ENCODE measurements at regions not wholly inside any gene's neighbourhood (a gene's known extent, or its start where the extent isn't known, plus 50 kb on each side); places are given as distances from the start of the nearest gene placed in this dataset.
A peak's percentile ranks its signal among the peaks of the same experiment; 100 is the strongest.

DNA sequence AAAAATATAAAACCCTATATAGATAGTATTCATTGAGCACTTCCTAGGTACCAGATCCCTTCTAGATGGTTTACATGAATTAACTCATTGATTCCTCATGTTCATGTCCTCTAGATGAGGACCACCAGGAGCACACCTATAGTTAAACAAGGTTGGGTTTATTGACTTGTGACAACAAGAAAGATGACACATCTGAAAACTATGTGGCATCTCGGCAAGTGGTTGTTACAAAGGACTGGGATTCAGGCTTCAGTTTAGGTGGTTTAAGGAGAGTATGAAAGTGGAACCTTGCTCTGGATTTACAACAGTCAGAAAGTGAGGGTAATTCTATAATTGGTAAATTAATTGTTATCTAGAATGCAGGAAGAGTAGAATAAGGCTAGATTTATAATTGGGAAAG lies 99.0 kb upstream of the PHF14 start:
- DNase-seq (ENCODE audit: low read depth in 3 of 3) = no peak

DNA sequence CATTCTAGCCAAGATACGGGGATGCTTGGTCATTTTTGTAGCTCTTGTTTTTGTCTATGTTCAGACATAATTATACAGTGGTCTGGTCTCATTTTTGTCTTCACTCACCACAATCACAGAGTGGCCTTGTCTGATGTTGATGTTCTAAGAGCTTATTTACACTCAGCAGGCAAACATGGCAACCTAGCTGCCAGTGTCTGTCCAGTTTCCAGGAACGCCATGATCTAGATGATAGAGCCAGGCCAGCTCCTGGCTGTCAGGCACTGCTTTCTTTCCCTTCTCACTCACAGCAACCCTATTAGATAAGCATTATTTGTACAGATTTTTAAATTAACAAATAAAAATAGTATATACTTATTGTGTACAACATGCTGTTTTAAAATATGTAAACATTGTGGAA lies 98.6 kb upstream of the PHF14 start:
- no peak for DNase-seq (ENCODE audit: low read depth in 3 of 3)

DNA sequence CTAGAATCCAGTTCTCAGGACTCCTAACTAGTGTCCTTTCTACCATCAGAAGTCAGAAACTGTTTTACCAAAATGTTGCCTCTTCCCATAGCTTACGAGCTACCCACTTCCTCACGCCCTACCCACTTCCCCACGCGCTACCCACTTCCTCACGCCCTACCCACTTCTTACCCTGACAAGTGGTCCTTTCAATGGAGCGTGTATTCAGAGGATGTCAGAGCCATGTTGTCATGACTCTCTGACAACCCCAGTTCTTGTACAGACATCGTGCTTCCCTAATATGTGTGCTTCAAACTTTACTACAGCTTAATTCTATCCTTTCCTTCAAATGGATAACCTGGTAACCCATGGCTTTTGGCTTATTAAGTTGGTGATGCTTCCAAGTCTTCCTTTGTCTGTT lies 84.8 kb upstream of the PHF14 start:
- no peak for DNase-seq (ENCODE audit: low read depth in 3 of 3)

GRCh38 chr7:10889266-10889898 lies 84.3 kb upstream of the PHF14 start:
- peak; percentile 2 to 23 (median 2) for DNase-seq (ENCODE audit: low read depth in 3 of 3)

DNA sequence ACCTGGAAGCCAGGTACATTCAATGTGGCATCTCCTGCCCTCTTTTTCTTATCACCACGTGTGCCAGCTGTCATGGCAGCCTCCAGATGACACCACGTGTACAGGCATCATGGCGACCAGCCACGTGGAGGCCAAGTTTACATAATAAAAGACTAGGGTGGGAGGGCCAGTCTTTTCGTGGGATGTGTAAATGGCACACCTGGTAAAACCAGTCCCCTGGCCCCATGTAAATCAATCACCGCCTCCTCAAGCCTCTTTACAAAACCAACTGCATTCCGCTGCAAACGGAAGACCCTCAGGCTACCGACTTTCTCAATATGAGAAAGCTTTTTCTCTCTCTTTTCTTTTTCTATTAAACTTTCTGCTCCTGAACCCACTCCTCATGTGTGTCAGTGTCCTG lies 65.1 kb upstream of the PHF14 start:
- no peak for DNase-seq (ENCODE audit: low read depth in 3 of 3)

GRCh38 chr7:10910447-10910846 lies 63.2 kb upstream of the PHF14 start:
- DNase-seq (ENCODE audit: low read depth in 3 of 3) = no peak

DNA sequence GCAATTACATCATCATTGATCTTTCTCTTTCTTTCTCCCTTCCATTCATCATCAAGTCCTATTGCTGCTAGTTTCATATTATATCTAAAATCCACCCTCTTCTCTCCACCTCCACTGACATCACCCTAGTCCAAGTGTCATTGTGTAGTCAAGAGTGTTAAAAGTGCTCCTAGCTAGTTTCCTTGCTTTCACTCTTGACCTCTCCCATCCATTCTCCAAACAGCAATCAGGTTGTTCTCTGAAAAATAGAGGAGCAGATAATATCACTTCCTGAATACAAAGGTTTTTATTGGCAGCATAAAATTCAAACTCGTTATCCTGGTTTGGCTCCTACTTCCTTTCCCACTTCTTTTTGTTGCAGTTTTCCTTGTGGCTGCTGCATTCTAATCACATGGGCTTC lies 61.6 kb upstream of the PHF14 start:
- DNase-seq (ENCODE audit: low read depth in 3 of 3) = no peak

GRCh38 chr7:10913457-10913856 lies 60.2 kb upstream of the PHF14 start:
- DNase-seq (ENCODE audit: low read depth in 3 of 3) = no peak

GRCh38 chr7:10918093-10918590 lies 55.5 kb upstream of the PHF14 start:
- DNase-seq (ENCODE audit: low read depth in 3 of 3) = no peak

- no peak for DNase-seq (ENCODE audit: low read depth in 3 of 3)
Observed at GRCh38 chr7:10919923-10920322, 53.7 kb upstream of the PHF14 start.
